Neural progenitor cell (in vitro differentiated cells): ENCODE measurements at regions not wholly inside any gene's neighbourhood (a gene's known extent, or its start where the extent isn't known, plus 50 kb on each side); places are given as distances from the start of the nearest gene placed in this dataset.

Source experiments
- DNase-seq: peaks from one replicate; pipeline ENCODE4 v3.0.0-alpha.2; 2016; ENCODE audit warnings: low spot score
- H2AFZ ChIP-seq: fragments of 200-600 bp; sonication (generic); replicated peaks from 2 replicates; pipeline ENCODE4 v1.6.1; 2016; ENCODE audit warnings: antibody characterized with exemption
- H3F3A ChIP-seq: fragments of 200-600 bp; sonication (generic); 2 replicates; pipeline ENCODE4 v1.6.1; 2016; ENCODE audit warnings: antibody characterized with exemption, low read depth
- H3K27ac ChIP-seq: fragments of 200-600 bp; sonication (generic); 2 replicates; pipeline ENCODE4 v1.5.1; 2016; ENCODE audit warnings: mild to moderate bottlenecking
- H3K27me3 ChIP-seq: fragments of 200-600 bp; sonication (generic); 2 replicates; pipeline ENCODE4 v1.6.1; 2016; ENCODE audit warnings: mild to moderate bottlenecking, moderate library complexity
- H3K36me3 ChIP-seq: fragments of 200-600 bp; sonication (generic); 2 replicates; pipeline ENCODE4 v1.5.1; 2016
- H3K4me1 ChIP-seq: fragments of 200-600 bp; sonication (generic); 2 replicates; pipeline ENCODE4 v1.6.1; 2016; ENCODE audit warnings: mixed run types
- H3K4me2 ChIP-seq: fragments of 200-600 bp; sonication (generic); 2 replicates; pipeline ENCODE4 v1.6.1; 2016
- H3K4me3 ChIP-seq: fragments of 200-600 bp; sonication (generic); 2 replicates; pipeline ENCODE4 v1.5.1; 2016
- H3K79me2 ChIP-seq: fragments of 200-600 bp; sonication (generic); 2 replicates; pipeline ENCODE4 v1.6.1; 2016; ENCODE audit warnings: low read depth
- H3K9ac ChIP-seq: fragments of 200-600 bp; sonication (generic); 2 replicates; pipeline ENCODE4 v1.6.1; 2016
- H3K9me3 ChIP-seq: fragments of 200-600 bp; sonication (generic); 2 replicates; pipeline ENCODE4 v1.5.1; 2016; ENCODE audit warnings: low read depth
- H4K20me1 ChIP-seq: fragments of 200-600 bp; sonication (generic); 2 replicates; pipeline ENCODE4 v1.6.1; 2016; ENCODE audit warnings: low read depth
- H3K27ac Mint-ChIP-seq: 3 replicates; pipeline ENCODE4 v1.8.0; 2021; ENCODE audit warnings: mixed read lengths
- H3K27me3 Mint-ChIP-seq: 2 replicates; pipeline ENCODE4 v1.8.0; 2022; ENCODE audit warnings: low read depth, mild to moderate bottlenecking, inconsistent platforms, moderate library complexity, mixed read lengths; ENCODE audit not compliant: insufficient read depth
- H3K36me3 Mint-ChIP-seq: 3 replicates; pipeline ENCODE4 v1.8.0; 2021; ENCODE audit warnings: mixed read lengths
- H3K4me1 Mint-ChIP-seq: 3 replicates; pipeline ENCODE4 v1.8.0; 2021; ENCODE audit warnings: mixed read lengths
- H3K4me3 Mint-ChIP-seq: 3 replicates; pipeline ENCODE4 v1.8.0; 2021; ENCODE audit warnings: mild to moderate bottlenecking, moderate library complexity, mixed read lengths
- H3K9me3 Mint-ChIP-seq: 3 replicates; pipeline ENCODE4 v1.8.0; 2020; ENCODE audit warnings: mixed read lengths
- EZH2 ChIP-seq: fragments of 200-600 bp; sonication (generic); IDR thresholded peaks from 2 replicates; pipeline ENCODE4 v1.6.1; 2017; ENCODE audit warnings: antibody characterized with exemption, mild to moderate bottlenecking, moderate library complexity
- EZH2phosphoT487 ChIP-seq: fragments of 200-600 bp; sonication (generic); IDR thresholded peaks from 2 replicates; pipeline ENCODE4 v1.6.1; 2017; ENCODE audit warnings: antibody characterized with exemption
- TF ChIP-seq, protein P1 (sequence below): fragments of 200-600 bp; sonication (generic); IDR thresholded peaks from 2 replicates; pipeline ENCODE4 v1.5.1; 2017; ENCODE audit warnings: antibody characterized with exemption, mild to moderate bottlenecking

DNA sequence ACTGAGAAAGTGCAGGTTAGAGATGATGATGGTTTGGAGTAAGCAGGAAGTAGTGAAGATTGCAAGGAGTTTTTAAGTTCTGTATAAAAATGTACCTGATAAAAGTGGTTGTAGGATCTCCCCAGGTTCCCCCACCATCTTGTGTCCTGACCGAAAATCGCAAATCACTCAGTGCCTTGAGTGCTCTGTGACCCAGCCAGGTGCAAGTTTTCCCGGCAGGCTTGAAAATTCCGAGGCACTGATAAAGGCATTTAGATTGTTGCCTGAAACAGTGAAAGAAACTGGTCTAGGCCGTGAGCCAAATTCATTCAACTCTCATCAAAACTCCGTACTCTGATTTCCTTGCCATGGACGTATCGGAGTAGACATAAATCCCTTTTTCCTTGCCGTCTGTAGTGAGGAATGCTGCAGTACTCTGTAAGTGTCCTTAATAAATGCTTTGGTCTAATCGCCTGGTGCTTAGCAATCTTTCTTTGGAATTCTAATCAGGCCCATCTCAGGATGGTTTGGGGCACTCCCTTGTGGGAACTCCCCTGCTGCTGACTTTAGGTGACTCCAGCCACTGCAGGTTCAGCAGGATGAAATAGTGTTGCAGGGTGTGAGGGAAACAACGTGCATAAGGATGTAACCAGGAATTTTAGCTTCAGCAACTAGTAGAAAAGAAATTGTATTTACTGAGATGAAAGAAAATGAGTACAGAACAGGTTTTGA is 1199.8 kb upstream of the MAP3K7 start:
- H3K36me3 ChIP-seq, result no peaks in the 10 kb centered on the region
- Mint-ChIP-seq H3K4me3 (no peak overlapping the region), H3K27me3 (peaks cover 2% of the 10 kb centered on the region), H3K4me1 (peaks cover 15% of the 10 kb centered on the region), H3K36me3 (no peaks in the 10 kb centered on the region), H3K27ac (peak overlapping the region; percentile 72), H3K9me3 (no peaks in the 10 kb centered on the region)
- peaks cover 23% of the 10 kb centered on the region for H3K4me1 ChIP-seq
- H3F3A ChIP-seq, result no peaks in the 10 kb centered on the region
- peak; percentile 20 for DNase-seq
- no peak overlapping the region for H3K4me3 ChIP-seq
- H3K9me3 ChIP-seq, result no peaks in the 10 kb centered on the region
- TF ChIP-seq, protein P1, sequence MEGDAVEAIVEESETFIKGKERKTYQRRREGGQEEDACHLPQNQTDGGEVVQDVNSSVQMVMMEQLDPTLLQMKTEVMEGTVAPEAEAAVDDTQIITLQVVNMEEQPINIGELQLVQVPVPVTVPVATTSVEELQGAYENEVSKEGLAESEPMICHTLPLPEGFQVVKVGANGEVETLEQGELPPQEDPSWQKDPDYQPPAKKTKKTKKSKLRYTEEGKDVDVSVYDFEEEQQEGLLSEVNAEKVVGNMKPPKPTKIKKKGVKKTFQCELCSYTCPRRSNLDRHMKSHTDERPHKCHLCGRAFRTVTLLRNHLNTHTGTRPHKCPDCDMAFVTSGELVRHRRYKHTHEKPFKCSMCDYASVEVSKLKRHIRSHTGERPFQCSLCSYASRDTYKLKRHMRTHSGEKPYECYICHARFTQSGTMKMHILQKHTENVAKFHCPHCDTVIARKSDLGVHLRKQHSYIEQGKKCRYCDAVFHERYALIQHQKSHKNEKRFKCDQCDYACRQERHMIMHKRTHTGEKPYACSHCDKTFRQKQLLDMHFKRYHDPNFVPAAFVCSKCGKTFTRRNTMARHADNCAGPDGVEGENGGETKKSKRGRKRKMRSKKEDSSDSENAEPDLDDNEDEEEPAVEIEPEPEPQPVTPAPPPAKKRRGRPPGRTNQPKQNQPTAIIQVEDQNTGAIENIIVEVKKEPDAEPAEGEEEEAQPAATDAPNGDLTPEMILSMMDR, result no peak
- no peak for TF ChIP-seq EZH2phosphoT487
- no peak for TF ChIP-seq EZH2
- H3K9ac ChIP-seq, result no peak overlapping the region
- H3K27me3 ChIP-seq, result no peaks in the 10 kb centered on the region
- H3K79me2 ChIP-seq, result no peaks in the 10 kb centered on the region
- no peak overlapping the region for H3K27ac ChIP-seq
- no peak overlapping the region for H3K4me2 ChIP-seq
- H4K20me1 ChIP-seq, result no peaks in the 10 kb centered on the region
- peak overlapping the region; percentile 91 for H2AFZ ChIP-seq

DNA sequence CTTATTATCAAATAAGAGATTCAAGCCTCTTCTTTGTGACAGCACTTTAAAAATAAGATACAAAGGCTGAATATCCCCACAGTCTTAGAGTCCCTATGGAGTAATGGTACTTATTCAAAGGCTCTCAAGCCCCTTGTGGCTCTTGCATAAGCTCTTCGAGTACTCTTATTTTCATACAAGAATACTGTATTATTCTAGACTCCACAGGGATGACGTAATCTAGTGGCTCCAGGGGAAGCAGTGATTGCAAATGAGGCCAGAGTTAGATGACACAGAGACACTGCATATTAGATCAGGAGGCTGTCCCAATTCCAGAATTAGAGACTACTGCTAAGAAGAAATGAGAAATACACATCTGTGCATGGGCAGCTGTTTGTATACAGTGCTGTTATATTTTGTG is 1195.9 kb upstream of the MAP3K7 start:
- no peak overlapping the region for H3K27ac ChIP-seq
- no peaks in the 10 kb centered on the region for H3K9me3 ChIP-seq
- H2AFZ ChIP-seq, result no peak overlapping the region
- no peak overlapping the region for H3K9ac ChIP-seq
- Mint-ChIP-seq H3K27ac (no peak overlapping the region), H3K36me3 (no peaks in the 10 kb centered on the region), H3K4me1 (peaks cover 15% of the 10 kb centered on the region), H3K9me3 (no peaks in the 10 kb centered on the region), H3K4me3 (no peak overlapping the region), H3K27me3 (peaks cover 2% of the 10 kb centered on the region)
- TF ChIP-seq EZH2phosphoT487, result no peak
- TF ChIP-seq EZH2, result no peak
- TF ChIP-seq, protein P1, result no peak
- peaks cover 14% of the 10 kb centered on the region for H3K4me1 ChIP-seq
- H3K79me2 ChIP-seq, result no peaks in the 10 kb centered on the region
- H3F3A ChIP-seq, result no peaks in the 10 kb centered on the region
- H3K36me3 ChIP-seq, result no peaks in the 10 kb centered on the region
- no peaks in the 10 kb centered on the region for H3K27me3 ChIP-seq
- no peaks in the 10 kb centered on the region for H4K20me1 ChIP-seq
- no peak overlapping the region for H3K4me3 ChIP-seq
- no peak overlapping the region for H3K4me2 ChIP-seq
- DNase-seq, result peak; percentile 9

DNA sequence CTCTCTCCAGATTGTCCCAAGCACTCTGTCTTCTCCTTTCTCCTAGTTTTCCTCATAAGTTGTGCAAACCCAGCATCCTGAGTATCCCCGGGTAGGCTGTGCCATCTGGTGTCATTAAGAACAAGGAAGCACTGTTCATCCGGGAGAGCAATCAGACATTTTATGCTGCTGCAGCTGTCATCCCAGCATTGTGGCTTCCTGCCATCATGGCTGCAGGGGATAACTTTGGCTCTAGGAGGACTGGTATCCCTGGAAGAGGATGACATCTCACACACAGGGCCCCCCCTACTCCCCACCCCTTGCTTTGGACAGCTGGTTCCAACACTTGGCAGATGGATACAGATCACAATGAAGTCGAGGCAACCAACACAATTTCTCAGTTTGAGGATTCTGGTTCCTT is 1195.1 kb upstream of the MAP3K7 start:
- Histone ChIP-seq H3K9me3 (no peaks in the 10 kb centered on the region), H3K4me1 (peaks cover 5% of the 10 kb centered on the region), H3K36me3 (no peaks in the 10 kb centered on the region), H3K4me2 (no peak overlapping the region), H3K27me3 (no peaks in the 10 kb centered on the region), H4K20me1 (no peaks in the 10 kb centered on the region), H3F3A (no peaks in the 10 kb centered on the region), H3K4me3 (no peak overlapping the region), H2AFZ (no peak overlapping the region), H3K27ac (no peak overlapping the region), H3K9ac (no peak overlapping the region), H3K79me2 (no peaks in the 10 kb centered on the region)
- Mint-ChIP-seq H3K4me3 (no peak overlapping the region), H3K36me3 (no peaks in the 10 kb centered on the region), H3K4me1 (peaks cover 14% of the 10 kb centered on the region), H3K27ac (no peak overlapping the region), H3K9me3 (no peaks in the 10 kb centered on the region), H3K27me3 (peaks cover 2% of the 10 kb centered on the region)
- TF ChIP-seq EZH2 (no peak), EZH2phosphoT487 (no peak)
- TF ChIP-seq, protein P1, result no peak
- DNase-seq, result no peak
